ENCODE measurements at regions not wholly inside any gene's neighbourhood (a gene's known extent, or its start where the extent isn't known, plus 50 kb on each side); places are given as distances from the start of the nearest gene placed in this dataset.

GRCh38 chr9:30116673-30117217 is 2267.7 kb upstream of the ACO1 start:
- H3K27ac Mint-ChIP-seq, result no peak overlapping the region
- H3K4me1 Mint-ChIP-seq, result no peaks in the 10 kb centered on the region
- H3K27me3 Mint-ChIP-seq, result no peaks in the 10 kb centered on the region
- no peak overlapping the region for H3K4me3 Mint-ChIP-seq
- peaks cover 0 to 4% (median 0%) of the 10 kb centered on the region in 7 donors for H3K9me3 Mint-ChIP-seq
- no peaks in the 10 kb centered on the region for H3K36me3 Mint-ChIP-seq
- ATAC-seq (ENCODE audit: low read depth in 2 of 2) (no peak), DNase-seq (no peak)

- no peaks in the 10 kb centered on the region for H3K4me1 Mint-ChIP-seq
- no peak overlapping the region for H3K4me3 Mint-ChIP-seq
- no peaks in the 10 kb centered on the region for H3K36me3 Mint-ChIP-seq
- H3K9me3 Mint-ChIP-seq, result peaks cover 0 to 2% (median 0%) of the 10 kb centered on the region in 7 donors
- no peaks in the 10 kb centered on the region for H3K27me3 Mint-ChIP-seq
- no peak for DNase-seq
- ATAC-seq (ENCODE audit: low read depth in 2 of 2), result no peak
- no peak overlapping the region for H3K27ac Mint-ChIP-seq
Observed at GRCh38 chr9:30120666-30121065, 2263.8 kb upstream of the ACO1 start.

- DNase-seq (no peak), ATAC-seq (ENCODE audit: low read depth in 2 of 2) (no peak)
- Mint-ChIP-seq H3K36me3 (no peaks in the 10 kb centered on the region), H3K27me3 (no peaks in the 10 kb centered on the region), H3K4me3 (no peak overlapping the region), H3K27ac (no peak overlapping the region), H3K4me1 (no peaks in the 10 kb centered on the region), H3K9me3 (peaks cover 0 to 2% (median 0%) of the 10 kb centered on the region in 7 donors)
Observed at GRCh38 chr9:30121611-30122010, 2262.8 kb upstream of the ACO1 start.

- DNase-seq, result no peak
- H3K27me3 Mint-ChIP-seq, result no peaks in the 10 kb centered on the region
Observed at GRCh38 chr9:30125881-30126280, 2258.6 kb upstream of the ACO1 start.

GRCh38 chr9:30127371-30127770 is 2257.1 kb upstream of the ACO1 start:
- DNase-seq (no peak), ATAC-seq (ENCODE audit: low read depth in 2 of 2) (no peak)
- no peaks in the 10 kb centered on the region for H3K36me3 Mint-ChIP-seq
- no peak overlapping the region for H3K27ac Mint-ChIP-seq
- H3K9me3 Mint-ChIP-seq, result peaks cover 0 to 7% (median 0%) of the 10 kb centered on the region in 7 donors
- no peaks in the 10 kb centered on the region for H3K4me1 Mint-ChIP-seq
- H3K27me3 Mint-ChIP-seq, result no peaks in the 10 kb centered on the region
- no peak overlapping the region for H3K4me3 Mint-ChIP-seq

More at GRCh38 chr9:30125881-30126280, 2258.6 kb upstream of the ACO1 start:
- ATAC-seq (ENCODE audit: low read depth in 2 of 2), result no peak
- Mint-ChIP-seq H3K4me1 (no peaks in the 10 kb centered on the region), H3K36me3 (no peaks in the 10 kb centered on the region), H3K4me3 (no peak overlapping the region), H3K27ac (no peak overlapping the region), H3K9me3 (peaks cover 0 to 7% (median 0%) of the 10 kb centered on the region in 7 donors)

- H3K4me3 Mint-ChIP-seq, result no peak overlapping the region
- no peaks in the 10 kb centered on the region for H3K27me3 Mint-ChIP-seq
- H3K4me1 Mint-ChIP-seq, result no peaks in the 10 kb centered on the region
- peaks cover 0 to 11% (median 3%) of the 10 kb centered on the region in 7 donors for H3K9me3 Mint-ChIP-seq
- no peak for ATAC-seq (ENCODE audit: low read depth in 2 of 2)
- H3K27ac Mint-ChIP-seq, result no peak overlapping the region
- DNase-seq, result no peak
- no peaks in the 10 kb centered on the region for H3K36me3 Mint-ChIP-seq
Observed at GRCh38 chr9:30140407-30140806, 2244.0 kb upstream of the ACO1 start.

- no peaks in the 10 kb centered on the region for H3K4me1 Mint-ChIP-seq
- H3K27ac Mint-ChIP-seq, result no peak overlapping the region
- no peaks in the 10 kb centered on the region for H3K27me3 Mint-ChIP-seq
- H3K36me3 Mint-ChIP-seq, result no peaks in the 10 kb centered on the region
- H3K4me3 Mint-ChIP-seq, result peak overlapping the region in 1 of 8 donors; percentile 5
- ATAC-seq (ENCODE audit: low read depth in 2 of 2) (no peak), DNase-seq (no peak)
- peaks cover 0 to 2% (median 0%) of the 10 kb centered on the region in 7 donors for H3K9me3 Mint-ChIP-seq
Observed at GRCh38 chr9:30160570-30160969, 2223.9 kb upstream of the ACO1 start.

- H3K9me3 Mint-ChIP-seq, result peaks cover 0 to 9% (median 2%) of the 10 kb centered on the region in 7 donors
- H3K36me3 Mint-ChIP-seq, result no peaks in the 10 kb centered on the region
- DNase-seq (no peak), ATAC-seq (ENCODE audit: low read depth in 2 of 2) (no peak)
- H3K4me1 Mint-ChIP-seq, result no peaks in the 10 kb centered on the region
- no peak overlapping the region for H3K27ac Mint-ChIP-seq
- no peak overlapping the region for H3K4me3 Mint-ChIP-seq
- H3K27me3 Mint-ChIP-seq, result no peaks in the 10 kb centered on the region
Observed at GRCh38 chr9:30172206-30172605, 2212.2 kb upstream of the ACO1 start.

GRCh38 chr9:30178610-30179009 is 2205.8 kb upstream of the ACO1 start:
- H3K4me1 Mint-ChIP-seq, result no peaks in the 10 kb centered on the region
- H3K27me3 Mint-ChIP-seq, result no peaks in the 10 kb centered on the region
- no peak overlapping the region for H3K27ac Mint-ChIP-seq
- peaks cover 0 to 7% (median 0%) of the 10 kb centered on the region in 7 donors for H3K9me3 Mint-ChIP-seq
- no peak for DNase-seq
- no peak overlapping the region for H3K4me3 Mint-ChIP-seq
- H3K36me3 Mint-ChIP-seq, result no peaks in the 10 kb centered on the region
- ATAC-seq (ENCODE audit: low read depth in 2 of 2), result no peak

GRCh38 chr9:30193421-30193820 is 2191.0 kb upstream of the ACO1 start:
- Mint-ChIP-seq H3K9me3 (peaks cover 4 to 26% (median 11%) of the 10 kb centered on the region in 7 donors), H3K27me3 (no peaks in the 10 kb centered on the region), H3K4me3 (no peak overlapping the region), H3K36me3 (peaks cover 0 to 10% of the 10 kb centered on the region in 2 donors), H3K4me1 (peaks cover 0 to 3% (median 0%) of the 10 kb centered on the region in 3 donors), H3K27ac (no peak overlapping the region)
- ATAC-seq (ENCODE audit: low read depth in 2 of 2) (no peak), DNase-seq (no peak)

- no peak for DNase-seq
- H3K36me3 Mint-ChIP-seq, result peaks cover 0 to 10% of the 10 kb centered on the region in 2 donors
- H3K4me1 Mint-ChIP-seq, result peaks cover 0 to 3% (median 0%) of the 10 kb centered on the region in 3 donors
- H3K4me3 Mint-ChIP-seq, result no peak overlapping the region
- no peaks in the 10 kb centered on the region for H3K27me3 Mint-ChIP-seq
- ATAC-seq (ENCODE audit: low read depth in 2 of 2), result no peak
- peaks cover 4 to 15% (median 7%) of the 10 kb centered on the region in 7 donors for H3K9me3 Mint-ChIP-seq
- H3K27ac Mint-ChIP-seq, result no peak overlapping the region
Observed at GRCh38 chr9:30196941-30197340, 2187.5 kb upstream of the ACO1 start.

- H3K27me3 Mint-ChIP-seq, result no peaks in the 10 kb centered on the region
- DNase-seq (no peak), ATAC-seq (ENCODE audit: low read depth in 2 of 2) (no peak)
- H3K4me3 Mint-ChIP-seq, result no peak overlapping the region
- peaks cover 4 to 15% (median 7%) of the 10 kb centered on the region in 7 donors for H3K9me3 Mint-ChIP-seq
- H3K36me3 Mint-ChIP-seq, result peaks cover 0 to 10% of the 10 kb centered on the region in 2 donors
- H3K4me1 Mint-ChIP-seq, result peaks cover 0 to 3% (median 0%) of the 10 kb centered on the region in 3 donors
- no peak overlapping the region for H3K27ac Mint-ChIP-seq
Observed at GRCh38 chr9:30197453-30197852, 2187.0 kb upstream of the ACO1 start.

GRCh38 chr9:30197954-30198353 is 2186.5 kb upstream of the ACO1 start:
- H3K27ac Mint-ChIP-seq, result peak overlapping the region in 2 of 6 donors; percentile 4 to 73

GRCh38 chr9:30198463-30199309 is 2185.8 kb upstream of the ACO1 start:
- Mint-ChIP-seq H3K4me3 (no peak overlapping the region), H3K4me1 (peaks cover 0 to 3% (median 0%) of the 10 kb centered on the region in 3 donors), H3K36me3 (peaks cover 0 to 10% of the 10 kb centered on the region in 2 donors), H3K27me3 (no peaks in the 10 kb centered on the region), H3K27ac (no peak overlapping the region), H3K9me3 (peaks cover 4 to 15% (median 7%) of the 10 kb centered on the region in 7 donors)
- DNase-seq (no peak), ATAC-seq (ENCODE audit: low read depth in 2 of 2) (no peak)

More at GRCh38 chr9:30197954-30198353, 2186.5 kb upstream of the ACO1 start:
- Mint-ChIP-seq H3K4me3 (no peak overlapping the region), H3K27me3 (no peaks in the 10 kb centered on the region), H3K9me3 (peaks cover 4 to 15% (median 7%) of the 10 kb centered on the region in 7 donors), H3K36me3 (peaks cover 0 to 10% of the 10 kb centered on the region in 2 donors), H3K4me1 (peaks cover 0 to 3% (median 0%) of the 10 kb centered on the region in 3 donors)
- ATAC-seq (ENCODE audit: low read depth in 2 of 2) (no peak), DNase-seq (no peak)

Measured in naive B cell (primary cell).